GM12892 (cell line): ENCODE measurements at regions not wholly inside any gene's neighbourhood (a gene's known extent, or its start where the extent isn't known, plus 50 kb on each side); places are given as distances from the start of the nearest gene placed in this dataset.

ENCODE experiments used
- POLR2A ChIP-seq: IDR thresholded peaks from 2 replicates; pipeline ENCODE4 v1.6.1; 2011; ENCODE audit warnings: low read depth, low read length, control low read depth
- TAF1 ChIP-seq: IDR thresholded peaks from 2 replicates; pipeline ENCODE4 v1.6.1; 2011; ENCODE audit warnings: low read depth, mild to moderate bottlenecking, control low read depth, low read length, borderline replicate concordance

- TF ChIP-seq POLR2A, result no peak
- TF ChIP-seq TAF1, result no peak
These were observed 264.9 kb downstream of the MREG start for GRCh38 chr2:215748446-215748845.
